ENCODE measurements at regions not wholly inside any gene's neighbourhood (a gene's known extent, or its start where the extent isn't known, plus 50 kb on each side); places are given as distances from the start of the nearest gene placed in this dataset.
"Not testable (repeated sequence)": the region's sequence is repeated elsewhere in the genome, so short reads cannot be mapped to it uniquely, and the experiment has no call there.

DNA sequence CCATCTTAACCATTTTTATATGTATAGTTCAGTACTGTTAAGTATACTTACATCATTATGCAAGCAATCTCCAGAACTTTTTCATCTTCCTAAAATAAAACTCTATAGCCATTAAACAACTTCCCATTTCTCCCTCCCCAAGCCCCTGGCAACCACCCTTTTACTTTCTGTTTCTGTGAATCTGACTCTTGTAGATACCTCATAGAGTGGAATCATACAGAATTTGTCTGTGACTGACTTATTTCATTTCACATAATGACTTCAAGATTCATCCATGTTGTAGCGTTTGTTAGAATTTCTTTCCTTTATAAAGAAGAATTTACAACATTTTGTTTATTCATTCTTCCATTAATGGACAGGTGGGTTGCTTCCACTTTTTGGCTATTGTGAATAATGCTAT is 91.2 kb upstream of the FREM3 start:
- H3K4me1 ChIP-seq (ENCODE audit: control insufficient read depth, extremely low read depth, insufficient read depth, low read length); H3K4me2 ChIP-seq (ENCODE audit: control insufficient read depth, extremely low read depth, insufficient read depth, low read depth, low read length); H3K36me3 ChIP-seq (ENCODE audit: control insufficient read depth in 2 of 2, extremely low read depth in 1 of 2, insufficient read depth in 2 of 2, low read length in 2 of 2); H3K27me3 ChIP-seq (ENCODE audit: control insufficient read depth, extremely low read depth, insufficient read depth, low read length); DNase-seq (ENCODE audit: low read depth, low spot score); H3K9me3 ChIP-seq (ENCODE audit: control insufficient read depth, low read depth, low read length); H3K79me2 ChIP-seq (ENCODE audit: control insufficient read depth, insufficient read depth, low read length); H2AFZ ChIP-seq (ENCODE audit: control insufficient read depth, low read length); H4K20me1 ChIP-seq (ENCODE audit: control insufficient read depth, extremely low read depth, insufficient read depth, low read length); H3K9me1 ChIP-seq (ENCODE audit: control insufficient read depth, extremely low read depth, insufficient read depth, low read length); H3K27ac ChIP-seq (ENCODE audit: control insufficient read depth, insufficient read depth, low read length); dilution Hi-C loops (cut with MboI; ENCODE audit: extremely low pct_ligation_motif_present, low sequenced_read_pairs); H3K9ac ChIP-seq (ENCODE audit: control insufficient read depth, extremely low read depth, insufficient read depth, low read length); H3K4me3 ChIP-seq (ENCODE audit: control insufficient read depth in 2 of 3, extremely low read depth in 1 of 3, insufficient read depth in 2 of 3, low read depth in 1 of 3, low read length in 3 of 3); FAIRE-seq: not testable (repeated sequence)

DNA sequence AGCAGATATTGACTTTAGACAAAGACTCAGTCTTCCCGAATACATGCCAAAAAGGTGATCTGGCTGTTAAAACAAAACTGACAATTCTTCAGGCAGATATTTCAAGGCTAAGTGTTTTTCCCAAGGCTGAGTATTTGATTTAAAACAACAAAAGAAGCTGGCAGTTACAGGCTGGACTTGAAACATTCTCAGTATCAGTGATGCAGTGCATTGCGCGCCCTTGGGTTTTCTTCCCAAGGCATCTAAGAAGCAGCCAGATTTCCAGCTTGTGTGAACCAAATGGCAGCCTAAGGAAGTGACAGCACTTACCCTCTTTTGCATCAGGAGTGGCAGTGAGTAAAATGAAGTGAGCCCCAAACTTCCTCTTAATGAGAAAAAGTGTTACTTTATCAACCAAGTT is 90.0 kb upstream of the FREM3 start:
- H3K9me1 ChIP-seq (ENCODE audit: control insufficient read depth, extremely low read depth, insufficient read depth, low read length); H4K20me1 ChIP-seq (ENCODE audit: control insufficient read depth, extremely low read depth, insufficient read depth, low read length); DNase-seq (ENCODE audit: low read depth, low spot score); H3K4me1 ChIP-seq (ENCODE audit: control insufficient read depth, extremely low read depth, insufficient read depth, low read length); H3K9me3 ChIP-seq (ENCODE audit: control insufficient read depth, low read depth, low read length); H3K9ac ChIP-seq (ENCODE audit: control insufficient read depth, extremely low read depth, insufficient read depth, low read length); H3K79me2 ChIP-seq (ENCODE audit: control insufficient read depth, insufficient read depth, low read length); FAIRE-seq; dilution Hi-C loops (cut with MboI; ENCODE audit: extremely low pct_ligation_motif_present, low sequenced_read_pairs); H3K4me3 ChIP-seq (ENCODE audit: control insufficient read depth in 2 of 3, extremely low read depth in 1 of 3, insufficient read depth in 2 of 3, low read depth in 1 of 3, low read length in 3 of 3); H3K36me3 ChIP-seq (ENCODE audit: control insufficient read depth in 2 of 2, extremely low read depth in 1 of 2, insufficient read depth in 2 of 2, low read length in 2 of 2); H3K27me3 ChIP-seq (ENCODE audit: control insufficient read depth, extremely low read depth, insufficient read depth, low read length); H3K4me2 ChIP-seq (ENCODE audit: control insufficient read depth, extremely low read depth, insufficient read depth, low read depth, low read length); H3K27ac ChIP-seq (ENCODE audit: control insufficient read depth, insufficient read depth, low read length); H2AFZ ChIP-seq (ENCODE audit: control insufficient read depth, low read length): not testable (repeated sequence)

DNA sequence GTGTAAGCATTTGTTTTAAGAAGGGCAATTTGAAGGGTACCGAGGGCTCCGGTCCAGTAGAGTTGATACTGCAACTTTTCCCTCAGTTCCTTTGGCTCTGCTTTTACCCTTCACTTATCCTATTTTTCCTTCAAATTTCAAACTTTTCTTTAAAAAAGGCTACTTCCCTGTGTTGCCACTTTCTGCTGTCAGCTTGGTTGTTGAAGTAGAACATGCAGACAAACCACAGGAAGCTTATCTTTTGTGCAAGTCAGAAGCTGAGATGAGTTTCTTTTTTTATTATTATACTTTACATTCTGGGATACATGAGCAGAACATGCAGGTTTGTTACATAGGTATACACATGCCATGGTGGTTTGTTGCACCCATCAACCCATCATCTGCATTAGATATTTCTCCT is 89.1 kb upstream of the FREM3 start:
- H3K9ac ChIP-seq (ENCODE audit: control insufficient read depth, extremely low read depth, insufficient read depth, low read length); H3K9me3 ChIP-seq (ENCODE audit: control insufficient read depth, low read depth, low read length); H4K20me1 ChIP-seq (ENCODE audit: control insufficient read depth, extremely low read depth, insufficient read depth, low read length); DNase-seq (ENCODE audit: low read depth, low spot score); H3K4me2 ChIP-seq (ENCODE audit: control insufficient read depth, extremely low read depth, insufficient read depth, low read depth, low read length); H3K27me3 ChIP-seq (ENCODE audit: control insufficient read depth, extremely low read depth, insufficient read depth, low read length); H3K4me3 ChIP-seq (ENCODE audit: control insufficient read depth in 2 of 3, extremely low read depth in 1 of 3, insufficient read depth in 2 of 3, low read depth in 1 of 3, low read length in 3 of 3); H3K4me1 ChIP-seq (ENCODE audit: control insufficient read depth, extremely low read depth, insufficient read depth, low read length); H3K79me2 ChIP-seq (ENCODE audit: control insufficient read depth, insufficient read depth, low read length); H3K9me1 ChIP-seq (ENCODE audit: control insufficient read depth, extremely low read depth, insufficient read depth, low read length); H3K27ac ChIP-seq (ENCODE audit: control insufficient read depth, insufficient read depth, low read length); H3K36me3 ChIP-seq (ENCODE audit: control insufficient read depth in 2 of 2, extremely low read depth in 1 of 2, insufficient read depth in 2 of 2, low read length in 2 of 2); FAIRE-seq; H2AFZ ChIP-seq (ENCODE audit: control insufficient read depth, low read length); dilution Hi-C loops (cut with MboI; ENCODE audit: extremely low pct_ligation_motif_present, low sequenced_read_pairs): not testable (repeated sequence)

Measured in keratinocyte (primary cell).